ENCODE measurements at regions not wholly inside any gene's neighbourhood (a gene's known extent, or its start where the extent isn't known, plus 50 kb on each side); places are given as distances from the start of the nearest gene placed in this dataset.

DNA sequence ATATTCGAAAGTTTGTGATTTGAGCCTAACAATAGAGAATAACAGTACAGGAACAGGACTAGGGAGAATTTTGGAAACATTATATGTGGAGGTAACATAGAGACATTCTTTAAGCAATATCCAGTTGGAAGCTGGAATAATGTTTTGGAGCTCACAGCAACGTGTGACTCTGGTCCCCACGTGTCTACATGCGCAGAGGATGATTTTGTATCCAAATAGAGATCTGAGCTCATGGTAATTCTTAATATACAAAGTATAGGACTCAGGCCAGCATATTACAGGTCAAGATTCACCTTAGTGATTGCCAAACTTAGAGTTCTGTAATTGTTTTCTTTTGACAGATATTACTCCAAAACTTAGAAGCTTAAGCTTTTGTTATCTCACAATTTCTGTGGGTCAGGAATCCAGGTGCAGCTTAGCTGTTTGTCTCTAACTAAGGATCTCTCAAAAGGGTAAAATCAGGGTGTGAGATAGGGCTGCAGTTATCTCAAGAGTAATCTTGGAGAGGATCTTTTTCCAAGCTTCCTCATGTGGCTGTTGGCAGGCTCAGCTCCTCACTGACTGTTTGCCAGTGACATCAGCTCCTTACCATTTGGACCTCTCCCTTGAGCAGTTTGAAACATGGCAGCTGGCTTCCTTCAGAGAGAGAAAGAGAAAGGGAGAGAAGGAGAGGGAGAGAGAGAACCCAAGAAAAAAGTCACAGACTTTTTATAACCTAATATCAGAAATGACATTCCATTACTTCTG is 272.0 kb upstream of the ZNF462 start:
- no peak for DNase-seq (ENCODE audit: low read depth in 3 of 3, low spot score in 1 of 3)

DNA sequence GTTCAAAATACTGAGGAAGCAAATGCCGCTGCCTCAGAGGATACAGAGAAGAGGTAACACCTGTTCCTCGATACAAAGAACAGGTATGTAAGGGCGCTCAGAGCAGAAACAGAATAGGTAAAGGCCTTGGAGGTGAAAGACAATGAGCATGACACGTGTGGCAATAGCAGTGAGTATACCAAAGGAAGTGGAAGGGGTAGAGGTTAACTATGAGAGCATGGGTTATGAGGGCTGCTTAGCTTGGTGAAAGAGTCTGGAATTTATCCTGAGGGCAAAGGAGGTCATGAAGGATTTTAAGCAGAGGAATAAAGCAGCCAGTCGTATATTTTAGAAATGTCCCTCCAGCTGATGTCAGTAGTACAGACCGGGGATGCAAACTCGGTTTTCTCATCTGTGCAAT is 269.8 kb upstream of the ZNF462 start:
- no peak for DNase-seq (ENCODE audit: low read depth in 3 of 3, low spot score in 1 of 3)

DNA sequence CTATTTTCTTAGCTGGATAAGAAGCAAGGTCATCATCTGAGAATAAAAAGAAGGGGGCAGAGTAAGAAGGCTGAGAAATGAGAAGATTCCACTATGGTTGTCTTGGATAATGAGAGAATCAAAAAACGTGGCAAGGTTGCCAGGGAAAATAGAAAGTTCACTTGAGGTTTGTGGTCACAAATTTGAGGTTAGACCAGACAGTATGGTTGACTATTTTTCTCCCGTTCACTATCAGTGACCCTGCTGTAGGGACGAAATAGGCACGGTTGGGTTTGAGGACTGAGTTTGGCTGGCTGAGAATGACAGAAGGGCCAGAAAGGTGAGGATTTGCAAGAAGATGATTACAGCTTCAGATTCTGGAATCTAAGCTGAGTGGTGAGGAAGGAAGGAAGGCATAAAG is 266.0 kb upstream of the ZNF462 start:
- DNase-seq (ENCODE audit: low read depth in 3 of 3, low spot score in 1 of 3) = no peak

DNA sequence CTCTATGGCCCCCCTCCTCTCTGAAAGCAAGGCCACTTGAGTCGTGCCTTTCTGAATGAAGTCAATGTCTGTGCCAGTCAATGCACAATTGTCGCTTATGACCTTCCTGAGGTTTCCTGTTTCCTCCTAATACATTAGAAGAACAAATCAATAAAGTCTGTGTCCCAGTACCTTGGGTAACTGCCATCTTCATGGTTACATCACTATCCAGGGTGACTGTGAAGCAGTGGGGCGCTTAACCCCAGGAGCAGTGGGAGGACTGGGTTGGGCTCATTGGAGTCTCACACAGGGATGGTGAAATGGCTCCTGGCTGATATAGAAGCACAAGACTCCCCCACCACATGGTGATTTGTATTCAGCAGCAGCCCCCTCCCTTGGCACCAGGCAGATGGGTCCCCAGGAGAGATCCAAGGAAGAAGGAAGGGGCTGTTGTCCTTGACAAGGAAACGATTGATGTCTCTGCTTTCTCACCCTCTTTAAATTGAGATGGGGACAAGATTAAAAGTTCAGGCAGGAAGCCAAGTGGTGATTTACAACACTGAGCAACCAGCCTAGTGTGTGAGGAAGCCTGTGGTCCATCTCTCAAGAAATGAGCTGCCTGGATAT is 261.9 kb upstream of the ZNF462 start:
- DNase-seq (ENCODE audit: low read depth in 3 of 3, low spot score in 1 of 3) = no peak

DNA sequence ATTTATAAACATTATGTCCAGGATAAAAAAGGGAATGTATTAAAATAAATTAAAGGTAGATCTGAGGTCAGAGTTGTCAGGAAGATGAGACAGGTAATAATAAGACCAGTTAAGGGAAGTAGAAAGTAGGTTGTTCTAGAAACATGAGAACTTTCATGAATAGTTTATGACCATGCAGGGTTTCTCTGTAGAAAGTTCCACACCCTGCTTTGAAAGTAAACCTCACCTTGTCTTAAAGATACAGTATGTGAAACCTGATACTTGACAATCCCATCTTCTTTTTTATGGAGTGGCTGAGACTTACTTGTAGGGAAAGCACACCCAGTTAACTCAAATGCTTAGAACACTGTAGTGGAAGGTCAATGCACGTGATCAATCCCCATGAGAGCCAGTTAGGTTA is 260.6 kb upstream of the ZNF462 start:
- no peak for DNase-seq (ENCODE audit: low read depth in 3 of 3, low spot score in 1 of 3)

DNA sequence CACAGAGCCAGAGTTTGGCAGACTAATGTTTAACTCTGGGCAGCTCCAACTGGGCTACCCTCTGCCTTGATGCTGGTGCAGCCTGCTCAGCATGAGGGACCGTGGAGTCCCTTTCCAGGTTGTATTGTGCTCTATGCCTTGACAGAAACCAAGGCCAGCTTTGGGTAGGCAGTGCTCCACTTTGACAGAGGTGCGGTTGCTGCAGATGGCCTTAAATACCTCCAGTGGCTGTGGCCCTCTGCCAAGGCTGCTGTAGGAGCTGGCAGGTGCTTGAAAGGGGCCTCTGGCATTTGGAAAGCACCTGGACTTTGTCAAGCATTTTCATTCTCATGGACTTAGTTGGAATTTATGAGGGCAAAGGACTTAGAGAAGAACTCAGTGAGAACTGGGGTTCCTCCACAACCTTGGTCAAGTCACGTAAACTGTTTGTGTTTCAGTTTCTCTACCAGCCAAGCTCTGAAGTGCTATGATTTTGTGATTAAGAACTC is 249.7 kb upstream of the ZNF462 start:
- no peak for DNase-seq (ENCODE audit: low read depth in 3 of 3, low spot score in 1 of 3)

DNA sequence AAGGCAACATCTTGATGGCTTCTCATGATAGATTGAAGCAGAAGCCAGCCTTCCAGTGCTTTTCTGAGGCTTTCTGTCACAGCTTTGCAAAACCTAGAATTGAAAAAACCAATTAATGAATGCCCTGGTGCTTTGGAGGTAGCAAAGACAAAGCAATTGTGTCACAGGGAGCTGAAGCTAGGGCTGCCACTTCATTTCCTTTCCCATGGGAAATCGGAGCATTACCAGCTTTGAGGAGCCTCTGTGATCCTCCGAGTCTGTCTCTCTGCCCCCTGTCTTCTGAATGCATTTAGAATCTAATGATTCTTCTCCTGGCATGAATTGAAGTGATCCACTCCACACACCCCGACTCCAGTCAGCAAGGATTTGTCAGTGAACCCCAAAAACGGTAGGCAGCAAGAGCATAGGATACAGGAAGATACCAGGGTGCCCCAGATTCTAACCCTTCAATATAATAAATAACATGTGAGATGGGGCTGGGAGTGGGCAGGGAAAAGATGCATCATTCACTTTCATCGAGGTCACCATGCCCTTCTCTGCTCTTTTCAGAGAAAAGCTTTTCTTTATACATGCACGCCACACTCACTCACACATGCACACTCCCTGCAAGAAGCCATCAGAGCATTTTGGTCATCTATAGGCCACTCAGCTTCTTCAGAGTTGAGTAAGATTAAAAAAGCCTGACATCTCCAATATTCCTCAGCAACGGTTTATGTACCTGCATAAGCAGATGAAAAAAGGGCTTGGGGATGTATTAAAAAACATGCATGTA is 247.7 kb upstream of the ZNF462 start:
- no peak for DNase-seq (ENCODE audit: low read depth in 3 of 3, low spot score in 1 of 3)

DNA sequence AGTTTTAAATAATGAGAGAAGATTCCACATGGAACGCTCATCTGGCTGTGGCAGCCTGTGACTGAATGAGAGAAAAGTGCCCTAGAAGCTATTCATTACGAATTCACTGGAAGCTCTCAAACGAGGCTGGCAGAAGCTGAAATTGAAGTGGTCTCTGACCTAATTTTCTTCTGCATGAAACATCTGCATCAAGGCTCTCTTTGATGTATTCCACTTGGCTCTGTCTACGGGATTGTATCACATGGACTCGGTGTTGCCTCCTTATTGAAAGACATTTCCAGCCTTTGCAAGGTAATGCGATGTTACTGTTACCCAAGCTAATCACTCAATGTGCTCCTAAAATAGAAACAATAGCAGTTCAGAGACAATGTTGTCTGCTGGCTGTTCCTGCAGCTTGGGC is 246.9 kb upstream of the ZNF462 start:
- no peak for DNase-seq (ENCODE audit: low read depth in 3 of 3, low spot score in 1 of 3)

DNA sequence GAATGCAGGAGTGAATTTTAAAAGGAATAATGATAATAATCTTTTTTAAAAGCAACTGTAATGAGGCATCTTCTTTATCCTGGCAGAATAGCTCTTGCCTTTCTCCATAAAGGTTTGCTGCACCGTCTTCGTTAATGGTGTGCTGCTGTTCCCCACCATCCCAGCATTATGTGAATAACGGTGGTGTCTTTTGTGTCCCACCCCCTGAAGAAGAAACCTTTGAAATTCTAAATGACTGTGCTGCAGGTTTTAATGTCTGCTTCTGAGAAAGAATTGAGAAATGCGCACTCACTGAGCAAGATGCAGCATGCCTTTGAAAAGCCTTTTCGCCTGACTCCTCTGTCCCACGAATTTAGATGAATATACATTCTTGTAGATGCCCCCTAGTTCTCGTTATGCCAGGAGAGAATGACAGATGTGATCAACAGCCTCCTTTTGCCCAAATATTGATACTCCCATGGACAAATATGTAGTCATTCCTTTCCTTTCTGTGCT is 246.1 kb upstream of the ZNF462 start:
- no peak for DNase-seq (ENCODE audit: low read depth in 3 of 3, low spot score in 1 of 3)

DNA sequence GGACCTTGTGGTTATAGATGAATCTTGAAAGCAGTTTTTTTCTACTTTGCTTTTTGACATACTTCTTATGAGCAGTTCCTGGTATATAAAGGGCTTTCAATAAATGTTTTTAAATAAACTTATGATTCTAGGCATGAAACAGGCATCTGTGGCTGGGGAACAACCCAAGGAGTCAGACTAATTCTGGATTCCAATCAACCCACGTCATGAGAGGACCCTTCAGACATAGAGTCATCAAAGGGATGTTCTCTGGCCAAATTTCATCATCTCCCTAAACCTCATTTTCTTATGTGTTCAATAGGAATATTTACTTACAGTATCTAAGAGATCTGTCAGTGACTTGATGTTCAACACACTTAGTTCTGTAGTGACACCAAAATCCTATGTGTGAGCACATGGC is 243.8 kb upstream of the ZNF462 start:
- no peak for DNase-seq (ENCODE audit: low read depth in 3 of 3, low spot score in 1 of 3)

DNA sequence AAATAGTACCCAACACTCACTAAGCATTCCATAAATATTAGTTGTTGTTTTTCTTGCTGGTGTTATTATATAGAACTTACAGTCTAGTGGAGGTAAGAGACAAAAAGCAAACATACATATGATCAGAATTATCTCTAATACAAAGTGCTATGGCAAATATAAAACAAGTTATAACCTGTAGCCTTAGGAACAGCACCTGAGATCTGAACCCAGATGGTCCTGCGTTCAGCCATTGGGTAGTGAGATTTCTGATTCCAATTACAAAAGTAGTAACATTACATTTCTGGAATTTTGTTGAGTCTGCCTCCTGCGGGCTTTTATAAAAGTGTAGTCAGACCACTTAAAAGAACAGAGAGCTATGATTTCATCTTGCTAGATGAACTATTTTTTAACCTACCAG is 242.9 kb upstream of the ZNF462 start:
- no peak for DNase-seq (ENCODE audit: low read depth in 3 of 3, low spot score in 1 of 3)

DNA sequence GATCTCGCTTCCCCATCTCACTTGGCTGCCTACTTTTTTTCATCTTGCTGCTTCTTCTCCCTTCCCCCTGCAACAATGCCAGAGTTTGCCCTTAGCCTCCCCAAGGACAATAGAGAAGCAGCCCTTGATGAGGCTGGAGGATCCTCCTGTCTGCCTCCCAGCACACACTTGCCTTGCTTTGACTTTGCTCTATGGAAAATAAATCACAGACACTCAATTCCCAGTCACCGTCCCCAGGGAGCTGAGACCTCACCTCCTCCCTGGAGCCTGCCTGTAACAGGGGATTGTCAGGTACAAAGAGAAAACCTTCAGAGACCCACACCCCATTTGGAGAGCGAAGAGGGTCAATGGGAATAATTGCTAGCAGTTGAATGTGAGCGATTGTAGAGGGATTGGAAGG is 242.1 kb upstream of the ZNF462 start:
- DNase-seq (ENCODE audit: low read depth in 3 of 3, low spot score in 1 of 3) = no peak

DNA sequence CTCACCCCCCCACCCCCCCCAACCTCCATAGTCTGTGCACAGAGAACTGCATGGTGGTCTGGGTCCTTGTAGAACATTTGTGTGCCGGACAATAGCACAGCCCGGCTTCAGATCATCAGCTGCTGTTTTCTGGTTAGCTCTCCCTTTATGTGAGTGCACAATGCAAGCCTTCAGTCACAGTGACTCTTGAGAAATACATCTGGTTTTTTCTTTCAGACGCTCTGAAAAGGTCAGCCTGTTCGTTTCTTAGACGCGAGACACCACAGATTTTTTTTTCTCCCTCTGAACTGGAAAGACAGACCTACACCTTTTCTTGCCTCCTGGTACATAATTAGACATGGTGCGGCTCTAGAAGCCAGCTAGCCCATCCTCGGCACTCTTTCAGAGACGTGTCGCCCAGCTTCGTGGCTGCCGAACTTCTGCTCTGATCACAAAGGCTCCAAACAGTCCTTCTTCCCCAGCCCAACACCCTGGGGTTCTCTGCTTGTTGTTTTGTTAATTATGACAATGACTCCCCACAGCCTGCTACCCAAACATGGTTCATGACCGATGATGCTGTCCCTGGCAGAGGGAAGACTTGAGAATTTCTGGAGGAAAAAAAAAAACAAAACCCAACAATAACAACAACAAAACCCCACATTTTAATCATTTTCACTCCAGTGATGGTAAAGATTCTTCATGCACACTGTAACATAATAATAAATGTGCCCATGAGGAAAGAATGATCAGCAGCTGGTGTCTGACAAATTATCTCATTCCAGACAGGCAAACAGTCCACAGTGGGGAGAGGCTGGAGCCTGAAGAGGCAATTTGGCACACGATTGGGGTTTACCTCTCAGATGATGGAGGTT is 241.4 kb upstream of the ZNF462 start:
- DNase-seq (ENCODE audit: low read depth in 3 of 3, low spot score in 1 of 3) = no peak

DNA sequence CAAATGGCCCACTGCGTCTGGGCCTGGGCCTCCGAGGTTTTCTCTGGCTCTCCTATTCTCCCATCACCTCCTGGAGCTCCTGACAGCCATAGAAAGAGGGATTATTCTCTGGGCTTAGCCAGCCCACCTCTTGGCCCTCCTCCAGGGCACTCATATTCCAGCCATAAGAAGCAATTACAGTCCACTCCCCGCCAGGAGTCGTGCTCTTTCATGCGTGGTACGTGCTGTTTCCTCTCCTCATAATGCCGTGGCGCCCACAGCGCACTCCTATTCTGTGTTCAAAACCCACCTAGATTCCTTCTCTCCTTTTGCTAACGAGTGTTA is 240.8 kb upstream of the ZNF462 start:
- DNase-seq (ENCODE audit: low read depth in 3 of 3, low spot score in 1 of 3) = no peak

DNA sequence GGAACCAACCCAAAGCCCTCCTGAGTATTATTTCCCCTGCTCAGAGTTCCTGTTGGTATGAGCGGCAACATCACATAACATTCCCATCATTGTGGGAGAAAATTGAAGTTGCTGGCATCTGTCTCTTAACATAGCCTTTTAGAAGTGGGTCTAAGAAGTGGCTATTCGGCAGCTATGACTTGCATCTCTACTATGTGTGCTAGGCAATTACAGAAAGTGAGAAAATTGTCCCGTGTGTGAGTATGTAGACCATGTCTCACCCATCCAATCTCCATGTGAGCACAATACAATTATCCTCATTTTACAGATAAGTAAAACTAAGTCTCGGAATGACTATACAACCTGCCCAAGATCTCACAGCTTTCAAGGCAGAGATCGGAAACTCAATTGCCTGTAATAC is 239.4 kb upstream of the ZNF462 start:
- DNase-seq (ENCODE audit: low read depth in 3 of 3, low spot score in 1 of 3) = no peak

DNA sequence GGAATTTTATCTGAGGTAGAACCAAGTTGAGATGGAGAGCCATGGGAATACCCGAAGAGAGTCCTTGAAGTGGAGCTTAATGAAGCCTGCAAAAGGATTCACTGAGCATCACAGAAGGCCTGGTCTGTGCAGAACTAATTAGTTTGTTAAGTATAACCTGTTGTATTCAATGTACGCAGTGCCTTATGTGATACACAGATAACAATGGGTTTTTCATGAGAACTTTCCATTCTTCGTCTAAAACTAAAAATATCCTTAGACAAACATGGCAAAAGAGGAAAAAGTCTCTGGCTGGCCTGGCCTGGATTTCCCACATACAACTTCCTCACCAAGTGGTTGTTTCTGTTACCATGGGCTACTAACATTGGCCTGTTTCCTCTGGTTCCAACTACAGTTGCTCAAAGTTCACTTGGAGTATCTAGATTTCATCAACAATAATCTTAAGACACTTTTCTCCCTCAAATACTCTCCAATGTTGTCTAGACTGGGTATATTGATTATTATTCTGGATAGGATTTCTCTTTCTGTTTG is 237.6 kb upstream of the ZNF462 start:
- no peak for DNase-seq (ENCODE audit: low read depth in 3 of 3, low spot score in 1 of 3)

DNA sequence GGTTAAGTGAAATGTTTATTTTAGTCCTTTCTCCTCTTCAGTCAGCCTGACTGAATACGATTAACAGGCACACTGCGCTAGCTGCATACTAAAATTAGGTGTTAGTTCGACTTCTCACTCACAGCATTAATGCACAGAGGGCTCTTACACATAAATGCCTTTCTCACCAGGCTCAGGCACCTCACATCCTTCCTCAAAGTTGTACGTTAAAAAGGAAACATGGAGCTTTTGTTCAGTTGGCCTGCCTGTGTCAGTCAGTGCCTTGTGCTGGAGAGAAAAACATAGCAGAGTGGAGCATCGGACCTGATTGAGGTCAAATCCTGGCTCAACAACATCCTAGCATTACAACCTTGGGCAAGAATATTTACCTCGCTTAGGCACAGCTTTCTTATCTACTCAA is 236.0 kb upstream of the ZNF462 start:
- no peak for DNase-seq (ENCODE audit: low read depth in 3 of 3, low spot score in 1 of 3)

DNA sequence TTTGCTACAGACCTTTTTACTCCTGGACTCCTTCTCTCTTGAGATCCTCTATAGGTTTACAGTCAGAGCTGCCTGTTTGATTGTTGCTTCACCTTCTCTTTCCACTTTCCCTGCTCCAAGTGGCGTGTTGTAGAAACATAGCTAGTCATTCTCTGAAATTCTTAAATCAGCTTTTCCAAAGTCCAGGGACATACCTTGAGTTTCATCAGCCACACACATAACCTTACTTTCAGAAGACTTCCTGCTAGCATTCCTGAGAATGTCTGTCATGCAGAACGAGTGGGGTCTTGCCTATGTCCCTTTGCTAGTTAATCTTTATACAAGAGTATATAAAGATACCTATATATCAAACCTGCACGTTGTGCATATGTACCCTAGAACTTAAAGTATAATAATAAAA is 230.3 kb upstream of the ZNF462 start:
- DNase-seq (ENCODE audit: low read depth in 3 of 3, low spot score in 1 of 3) = no peak

DNA sequence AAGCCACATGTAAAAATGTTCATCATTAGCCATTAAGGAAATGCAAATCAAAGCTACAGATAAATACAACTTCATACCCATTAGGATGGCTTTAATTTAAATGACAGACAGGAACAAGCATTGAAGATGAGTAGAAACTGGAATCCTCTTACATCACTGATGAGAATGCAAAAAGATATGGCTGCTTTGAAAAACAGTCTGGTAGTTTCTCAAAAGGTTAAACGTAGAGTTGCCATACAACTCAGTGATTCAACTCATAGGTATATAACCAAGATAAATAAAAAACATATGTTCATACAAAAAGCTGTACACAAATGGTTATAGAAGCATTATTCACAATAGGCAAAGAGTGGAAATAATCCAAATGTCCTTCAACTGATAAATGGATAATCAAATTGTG is 228.8 kb upstream of the ZNF462 start:
- DNase-seq (ENCODE audit: low read depth in 3 of 3, low spot score in 1 of 3) = no peak

DNA sequence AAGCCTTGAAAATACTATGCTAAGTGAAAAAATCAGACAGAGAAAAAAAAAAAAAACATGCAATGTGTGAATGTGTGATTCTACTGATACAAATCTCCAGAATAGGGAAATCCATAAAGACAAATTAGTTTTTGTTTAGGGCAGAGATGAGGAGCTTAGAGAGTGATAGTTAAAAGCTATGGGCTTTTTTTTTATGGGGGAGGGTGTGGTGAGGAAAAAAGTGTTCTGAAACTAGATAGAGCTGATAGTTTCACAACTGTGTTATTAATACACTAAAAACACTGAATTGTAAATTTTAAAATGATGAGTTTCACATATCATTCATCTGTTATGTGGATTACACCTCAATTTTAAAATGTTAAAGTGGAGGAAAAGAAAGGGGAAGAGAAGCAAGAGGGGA is 228.3 kb upstream of the ZNF462 start:
- DNase-seq (ENCODE audit: low read depth in 3 of 3, low spot score in 1 of 3) = no peak

DNA sequence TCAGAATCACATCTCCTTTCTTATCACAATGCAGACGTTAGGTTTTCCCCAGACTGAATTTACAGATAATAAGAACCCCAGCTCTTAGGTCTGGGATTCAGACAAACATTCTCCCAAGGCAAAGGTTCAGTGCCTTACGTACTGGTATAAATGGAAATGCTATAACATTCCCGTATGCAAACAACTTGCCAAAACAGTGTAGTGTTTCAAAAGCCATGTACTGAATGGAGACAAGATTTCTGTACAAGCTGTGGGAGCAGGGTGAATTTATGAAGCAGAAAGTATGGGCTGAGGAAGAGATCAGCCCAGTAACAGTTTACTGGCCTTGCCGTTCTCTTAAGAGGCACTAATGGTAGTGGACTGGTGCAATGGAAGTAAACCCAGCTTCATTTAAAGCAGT is 225.5 kb upstream of the ZNF462 start:
- no peak for DNase-seq (ENCODE audit: low read depth in 3 of 3, low spot score in 1 of 3)

Measured in stimulated activated CD4-positive, alpha-beta T cell treated with anti-CD3 and anti-CD28 coated beads, TNF-alpha, amount 100 ng/mL, for 1 hour (primary cell).